BE2C (cell line): ENCODE measurements at regions not wholly inside any gene's neighbourhood (a gene's known extent, or its start where the extent isn't known, plus 50 kb on each side); places are given as distances from the start of the nearest gene placed in this dataset.

ENCODE experiments used
- DNase-seq: peaks from one replicate; pipeline ENCODE4 v3.0.0-alpha.2; 2020
- H3K27me3 ChIP-seq: fragments of 250-450 bp; sonication (Bioruptor Pico); 2 replicates; pipeline ENCODE4 v1.5.1; 2020; ENCODE audit warnings: mild to moderate bottlenecking
- H3K36me3 ChIP-seq: fragments of 250-450 bp; sonication (Bioruptor Pico); 2 replicates; pipeline ENCODE4 v1.5.1; 2020; ENCODE audit warnings: mild to moderate bottlenecking
- H3K4me1 ChIP-seq: fragments of 250-450 bp; sonication (Bioruptor Pico); 2 replicates; pipeline ENCODE4 v1.5.1; 2020
- H3K4me3 ChIP-seq: 2 replicates; pipeline ENCODE4 v1.5.1; 2011; ENCODE audit warnings: low read depth, low read length
- H3K9me3 ChIP-seq: fragments of 250-450 bp; sonication (Bioruptor Pico); 2 replicates; pipeline ENCODE4 v1.5.1; 2020
- CTCF ChIP-seq: IDR thresholded peaks from 2 replicates; pipeline ENCODE4 v1.5.1; 2012; ENCODE audit warnings: mild to moderate bottlenecking, low read depth, low read length

DNA sequence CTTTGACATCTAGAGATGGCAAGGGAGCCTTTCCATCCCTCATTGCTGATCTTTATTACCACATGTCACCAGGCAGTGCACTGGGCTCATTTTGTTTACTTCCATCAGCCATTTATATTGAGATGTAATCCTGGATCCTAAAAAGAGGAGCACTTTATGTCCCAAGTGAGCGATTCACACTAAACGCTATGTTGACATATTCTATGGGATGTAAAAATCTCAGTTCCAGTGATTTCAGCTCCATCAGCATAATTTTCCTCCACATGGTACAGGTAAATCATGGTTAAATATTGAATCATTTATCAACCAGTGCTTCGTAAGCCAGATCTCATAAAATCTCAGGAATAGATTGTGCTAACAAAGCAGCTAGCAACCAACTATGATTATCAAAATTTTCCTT, 634.8 kb upstream of the PLXNA2 start:
- H3K4me3 ChIP-seq = no peak overlapping the region
- H3K36me3 ChIP-seq = no peaks in the 10 kb centered on the region
- DNase-seq = no peak
- no peak for TF ChIP-seq CTCF
- no peaks in the 10 kb centered on the region for H3K9me3 ChIP-seq
- no peaks in the 10 kb centered on the region for H3K27me3 ChIP-seq
- H3K4me1 ChIP-seq = peaks cover 26% of the 10 kb centered on the region

- Histone ChIP-seq H3K36me3 (no peaks in the 10 kb centered on the region), H3K4me1 (peaks cover 11% of the 10 kb centered on the region), H3K9me3 (no peaks in the 10 kb centered on the region), H3K27me3 (no peaks in the 10 kb centered on the region), H3K4me3 (no peak overlapping the region)
- TF ChIP-seq CTCF = no peak
- peak; percentile 11 for DNase-seq
Measured at GRCh38 chr1:208880433-208881100, 636.4 kb upstream of the PLXNA2 start.

DNA sequence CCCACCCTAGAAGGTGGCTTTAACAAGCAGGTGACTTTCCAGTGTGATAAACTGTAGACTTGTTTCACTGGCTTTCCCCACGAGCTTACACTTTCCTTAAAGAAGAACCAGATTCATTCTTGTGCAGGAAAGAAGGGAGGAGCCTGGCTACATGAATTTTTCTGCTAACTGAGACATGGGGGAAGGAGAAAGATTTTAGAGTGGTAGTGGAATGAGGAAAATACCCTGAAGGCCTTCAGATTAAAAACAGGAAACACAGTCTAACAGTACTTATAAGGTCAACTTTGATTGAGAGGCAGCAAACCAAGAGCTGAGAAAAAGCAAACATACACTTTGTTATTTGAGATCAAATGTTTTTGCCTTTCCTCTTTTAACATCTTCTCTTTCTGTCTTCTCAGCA, 640.9 kb upstream of the PLXNA2 start:
- H3K36me3 ChIP-seq = no peaks in the 10 kb centered on the region
- no peak for TF ChIP-seq CTCF
- no peaks in the 10 kb centered on the region for H3K9me3 ChIP-seq
- DNase-seq = no peak
- H3K4me1 ChIP-seq = peaks cover 6% of the 10 kb centered on the region
- no peak overlapping the region for H3K4me3 ChIP-seq
- H3K27me3 ChIP-seq = no peaks in the 10 kb centered on the region

GRCh38 chr1:208885650-208886049, 641.5 kb upstream of the PLXNA2 start:
- Histone ChIP-seq H3K4me3 (no peak overlapping the region), H3K9me3 (no peaks in the 10 kb centered on the region), H3K4me1 (peaks cover under 1% of the 10 kb centered on the region; the same call in 1 of the 2 replicates), H3K36me3 (no peaks in the 10 kb centered on the region), H3K27me3 (no peaks in the 10 kb centered on the region)
- no peak for DNase-seq
- TF ChIP-seq CTCF = no peak

GRCh38 chr1:208888376-208888775, 644.2 kb upstream of the PLXNA2 start:
- no peaks in the 10 kb centered on the region for H3K36me3 ChIP-seq
- no peak for DNase-seq
- no peaks in the 10 kb centered on the region for H3K27me3 ChIP-seq
- TF ChIP-seq CTCF = no peak
- H3K4me1 ChIP-seq = no peaks in the 10 kb centered on the region
- H3K9me3 ChIP-seq = no peaks in the 10 kb centered on the region
- H3K4me3 ChIP-seq = no peak overlapping the region

DNA sequence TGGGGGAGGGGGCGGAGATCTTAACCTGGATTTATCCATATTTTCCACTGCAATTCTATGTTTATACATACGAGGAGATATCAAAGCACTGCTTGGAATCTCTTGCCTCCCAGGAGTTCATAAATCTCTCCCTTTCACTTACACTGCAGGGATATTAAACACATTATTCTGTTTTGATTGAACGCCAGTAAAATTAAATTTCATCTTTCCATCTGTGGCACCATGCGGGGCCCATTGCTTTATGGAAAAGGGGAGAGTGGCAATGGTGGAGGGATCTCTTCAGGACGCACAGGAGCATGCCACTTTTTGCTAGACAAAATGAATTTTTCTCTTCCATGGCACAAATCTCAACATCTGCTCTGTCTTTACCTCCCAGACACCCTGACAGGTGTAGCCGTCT, 648.0 kb upstream of the PLXNA2 start:
- Histone ChIP-seq H3K4me3 (no peak overlapping the region), H3K27me3 (no peaks in the 10 kb centered on the region), H3K4me1 (no peaks in the 10 kb centered on the region), H3K9me3 (no peaks in the 10 kb centered on the region), H3K36me3 (no peaks in the 10 kb centered on the region)
- no peak for TF ChIP-seq CTCF
- DNase-seq = no peak
